Parathyroid adenoma (tissue), 2 donors: ENCODE measurements at regions not wholly inside any gene's neighbourhood (a gene's known extent, or its start where the extent isn't known, plus 50 kb on each side); places are given as distances from the start of the nearest gene placed in this dataset.

Source experiments
- H2AFZ ChIP-seq: fragments of 300-600 bp; sonication (generic); one replicate; pipeline ENCODE4 v1.7.0; 2017; ENCODE audit warnings: antibody characterized with exemption, mild to moderate bottlenecking
- H3K27ac ChIP-seq: fragments of 300-600 bp; sonication (generic); one replicate; pipeline ENCODE4 v1.7.0; 2017
- H3K27me3 ChIP-seq: fragments of 300-600 bp; sonication (generic); one replicate; pipeline ENCODE4 v1.7.0; 2017; ENCODE audit warnings: low read length; ENCODE audit not compliant: control insufficient read depth, insufficient read depth
- H3K36me3 ChIP-seq: fragments of 300-600 bp; sonication (generic); one replicate; pipeline ENCODE4 v1.7.0; 2017; ENCODE audit warnings: low read length; ENCODE audit not compliant: control insufficient read depth, insufficient read depth
- H3K4me1 ChIP-seq: fragments of 300-600 bp; sonication (generic); one replicate; pipeline ENCODE4 v1.7.0; 2017; ENCODE audit warnings: control low read depth
- H3K4me2 ChIP-seq: fragments of 300-600 bp; sonication (generic); one replicate; pipeline ENCODE4 v1.7.0; 2017; ENCODE audit warnings: low read length
- H3K4me3 ChIP-seq: fragments of 300-600 bp; sonication (generic); one replicate; pipeline ENCODE4 v1.7.0; 2017; ENCODE audit warnings: low read depth, low read length
- H3K79me2 ChIP-seq: fragments of 300-600 bp; sonication (generic); one replicate; pipeline ENCODE4 v1.7.0; 2017; ENCODE audit warnings: control low read depth
- H3K9ac ChIP-seq: fragments of 300-600 bp; sonication (generic); one replicate; pipeline ENCODE4 v1.7.0; 2017; ENCODE audit warnings: mild to moderate bottlenecking
- H3K9me3 ChIP-seq: fragments of 300-600 bp; sonication (generic); one replicate; pipeline ENCODE4 v1.7.0; 2017; ENCODE audit warnings: low read length; ENCODE audit not compliant: control insufficient read depth
- TF ChIP-seq, protein P1 (sequence below): fragments of 300-600 bp; sonication (generic); IDR thresholded peaks from one replicate; pipeline ENCODE4 v1.7.0; 2017; ENCODE audit warnings: antibody characterized with exemption, mild to moderate bottlenecking
- donor health status: primary hyperparathyroidism.

GRCh38 chr13:61123538-61124289 is 291.9 kb downstream of the PCDH20 start:
- H3K36me3 ChIP-seq, result no peaks in the 10 kb centered on the region
- no peaks in the 10 kb centered on the region for H3K27me3 ChIP-seq
- H3K4me1 ChIP-seq, result no peaks in the 10 kb centered on the region
- no peak overlapping the region for H3K4me2 ChIP-seq
- H3K79me2 ChIP-seq, result no peaks in the 10 kb centered on the region
- H3K27ac ChIP-seq, result no peak overlapping the region
- no peaks in the 10 kb centered on the region for H3K9me3 ChIP-seq
- no peak overlapping the region for H2AFZ ChIP-seq
- no peak overlapping the region for H3K4me3 ChIP-seq
- TF ChIP-seq, protein P1, sequence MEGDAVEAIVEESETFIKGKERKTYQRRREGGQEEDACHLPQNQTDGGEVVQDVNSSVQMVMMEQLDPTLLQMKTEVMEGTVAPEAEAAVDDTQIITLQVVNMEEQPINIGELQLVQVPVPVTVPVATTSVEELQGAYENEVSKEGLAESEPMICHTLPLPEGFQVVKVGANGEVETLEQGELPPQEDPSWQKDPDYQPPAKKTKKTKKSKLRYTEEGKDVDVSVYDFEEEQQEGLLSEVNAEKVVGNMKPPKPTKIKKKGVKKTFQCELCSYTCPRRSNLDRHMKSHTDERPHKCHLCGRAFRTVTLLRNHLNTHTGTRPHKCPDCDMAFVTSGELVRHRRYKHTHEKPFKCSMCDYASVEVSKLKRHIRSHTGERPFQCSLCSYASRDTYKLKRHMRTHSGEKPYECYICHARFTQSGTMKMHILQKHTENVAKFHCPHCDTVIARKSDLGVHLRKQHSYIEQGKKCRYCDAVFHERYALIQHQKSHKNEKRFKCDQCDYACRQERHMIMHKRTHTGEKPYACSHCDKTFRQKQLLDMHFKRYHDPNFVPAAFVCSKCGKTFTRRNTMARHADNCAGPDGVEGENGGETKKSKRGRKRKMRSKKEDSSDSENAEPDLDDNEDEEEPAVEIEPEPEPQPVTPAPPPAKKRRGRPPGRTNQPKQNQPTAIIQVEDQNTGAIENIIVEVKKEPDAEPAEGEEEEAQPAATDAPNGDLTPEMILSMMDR, result no peak
- no peak overlapping the region for H3K9ac ChIP-seq

DNA sequence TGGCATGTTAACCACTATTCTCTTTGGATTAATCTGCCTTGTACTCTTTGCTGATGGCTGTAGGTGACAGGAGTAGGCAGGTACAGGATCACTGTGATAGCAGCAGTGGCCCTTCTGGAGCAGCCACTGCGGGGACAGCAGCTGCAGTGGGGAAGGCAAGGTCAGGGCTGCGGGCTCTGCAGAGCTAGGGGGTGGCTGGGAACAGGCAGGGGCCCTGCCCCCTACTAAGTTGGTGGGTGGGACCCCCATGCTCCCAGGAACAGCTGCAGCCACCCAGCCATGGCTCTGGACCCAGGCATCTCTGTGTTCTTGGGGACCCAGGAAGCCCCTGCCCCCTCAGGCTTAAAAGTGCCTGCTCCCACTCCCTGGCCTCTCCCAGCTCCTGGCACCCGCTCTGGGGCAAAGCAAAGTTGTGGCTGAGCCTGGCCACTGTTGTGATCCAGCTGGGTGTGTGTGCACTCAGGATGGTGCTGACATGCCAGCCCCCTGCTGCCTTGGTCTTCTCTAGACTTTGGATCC is 302.4 kb downstream of the PCDH20 start:
- H3K27ac ChIP-seq, result no peak overlapping the region
- H3K4me2 ChIP-seq, result no peak overlapping the region
- H3K9me3 ChIP-seq, result no peaks in the 10 kb centered on the region
- H3K27me3 ChIP-seq, result no peaks in the 10 kb centered on the region
- H2AFZ ChIP-seq, result no peak overlapping the region
- H3K79me2 ChIP-seq, result no peaks in the 10 kb centered on the region
- H3K4me1 ChIP-seq, result no peaks in the 10 kb centered on the region
- no peak overlapping the region for H3K9ac ChIP-seq
- H3K36me3 ChIP-seq, result no peaks in the 10 kb centered on the region
- H3K4me3 ChIP-seq, result no peak overlapping the region
- TF ChIP-seq, protein P1, result no peak

DNA sequence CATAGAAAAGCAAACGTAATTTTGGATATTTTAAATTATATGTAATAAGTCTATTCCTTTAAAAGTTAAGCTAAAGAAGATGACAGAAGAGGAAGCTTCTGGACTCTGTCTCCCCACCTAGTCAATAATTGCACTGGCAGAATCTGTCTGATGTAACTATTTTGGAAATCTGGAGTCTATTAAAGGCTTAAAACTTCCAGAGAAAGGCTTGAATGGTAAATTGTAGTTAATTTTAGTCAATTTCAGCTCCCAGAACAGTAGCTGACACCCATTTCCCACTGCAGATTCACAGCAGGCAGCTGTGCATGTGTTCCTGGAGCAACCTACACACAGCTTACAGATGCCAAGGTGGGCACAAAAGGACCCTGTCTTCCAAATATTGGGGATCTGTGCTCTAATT is 304.1 kb downstream of the PCDH20 start:
- Histone ChIP-seq H3K9ac (no peak overlapping the region), H3K27me3 (no peaks in the 10 kb centered on the region), H3K9me3 (no peaks in the 10 kb centered on the region), H3K4me3 (no peak overlapping the region), H3K36me3 (no peaks in the 10 kb centered on the region), H3K4me2 (no peak overlapping the region), H3K4me1 (no peaks in the 10 kb centered on the region), H2AFZ (no peak overlapping the region), H3K27ac (no peak overlapping the region), H3K79me2 (no peaks in the 10 kb centered on the region)
- TF ChIP-seq, protein P1, result no peak

DNA sequence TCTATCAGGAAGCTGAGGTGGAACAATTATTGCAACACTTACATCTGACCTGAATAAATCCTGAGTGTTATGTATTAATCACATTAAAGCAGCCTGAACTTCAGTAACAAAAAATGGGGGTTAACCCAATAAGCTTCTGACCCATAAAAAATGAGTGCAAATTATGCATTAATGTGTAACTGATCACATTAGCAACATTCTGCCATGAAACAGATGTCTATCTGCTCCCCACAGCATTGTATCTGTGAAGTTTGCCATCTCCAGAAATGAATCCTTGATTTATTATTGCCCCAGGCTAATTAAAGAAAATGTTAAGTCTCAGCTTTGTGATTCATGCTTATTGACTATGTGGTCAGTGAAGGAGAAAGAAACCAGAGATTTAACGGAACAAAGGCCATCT is 304.9 kb downstream of the PCDH20 start:
- TF ChIP-seq, protein P1, result no peak
- Histone ChIP-seq H3K9me3 (no peaks in the 10 kb centered on the region), H3K9ac (no peak overlapping the region), H2AFZ (no peak overlapping the region), H3K27me3 (no peaks in the 10 kb centered on the region), H3K4me2 (no peak overlapping the region), H3K4me3 (no peak overlapping the region), H3K27ac (no peak overlapping the region), H3K79me2 (no peaks in the 10 kb centered on the region), H3K36me3 (no peaks in the 10 kb centered on the region), H3K4me1 (no peaks in the 10 kb centered on the region)

DNA sequence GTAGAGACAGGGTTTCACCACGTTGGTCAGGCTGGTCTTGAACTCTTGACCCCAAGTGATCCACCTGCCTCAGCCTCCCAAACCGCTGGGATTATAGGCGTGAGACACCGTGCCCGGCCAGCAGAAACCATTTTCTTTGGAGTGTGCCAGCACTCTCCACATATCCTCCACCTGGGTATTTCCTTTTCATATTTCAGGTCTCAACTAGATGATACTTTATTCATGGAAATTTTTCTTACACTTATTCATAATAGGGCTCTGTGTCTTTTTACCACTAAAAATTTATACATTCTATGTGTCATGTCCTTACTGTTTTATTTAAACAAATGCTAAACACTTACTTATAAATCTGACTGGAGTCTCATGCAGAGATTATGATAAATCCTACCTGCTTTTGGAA is 305.9 kb downstream of the PCDH20 start:
- Histone ChIP-seq H3K27ac (no peak overlapping the region), H3K4me3 (no peak overlapping the region), H3K4me2 (no peak overlapping the region), H3K79me2 (no peaks in the 10 kb centered on the region), H2AFZ (no peak overlapping the region), H3K4me1 (no peaks in the 10 kb centered on the region), H3K36me3 (no peaks in the 10 kb centered on the region), H3K27me3 (no peaks in the 10 kb centered on the region), H3K9me3 (no peaks in the 10 kb centered on the region), H3K9ac (no peak overlapping the region)
- TF ChIP-seq, protein P1, result no peak
